ENCODE measurements at regions not wholly inside any gene's neighbourhood (a gene's known extent, or its start where the extent isn't known, plus 50 kb on each side); places are given as distances from the start of the nearest gene placed in this dataset.

DNA sequence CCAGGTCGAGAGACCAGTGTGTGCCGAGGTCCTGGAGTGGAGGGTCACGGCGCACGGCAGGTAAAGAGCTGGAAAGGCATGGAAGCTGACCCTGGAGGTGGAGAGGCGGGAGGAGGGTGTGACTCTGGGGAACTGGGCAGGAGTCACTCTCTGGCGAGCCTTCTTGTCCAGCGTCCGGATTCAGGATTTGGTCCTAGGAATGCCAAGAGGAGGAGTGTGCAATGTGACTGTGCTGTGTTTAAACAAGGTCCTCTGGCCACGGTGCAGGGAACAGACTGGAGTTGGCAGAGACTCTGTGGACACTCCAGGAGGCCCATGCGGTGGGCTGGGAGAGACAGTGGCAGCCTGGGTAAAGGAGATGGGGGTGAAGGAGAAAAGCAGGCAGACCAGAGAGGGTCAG is 64.2 kb upstream of the CASZ1 start:
- Histone ChIP-seq H3K79me2 (replicated peaks; ENCODE audit: insufficient read depth, low read length) (no peaks in the 10 kb centered on the region), H3K4me3 (ENCODE audit: low read length) (no peak overlapping the region), H3F3A (ENCODE audit: insufficient read depth, low read length, poor library complexity, severe bottlenecking) (no peaks in the 10 kb centered on the region), H3K9me3 (ENCODE audit: low read length) (no peaks in the 10 kb centered on the region), H2AFZ (ENCODE audit: low read depth, low read length) (no peak overlapping the region), H3K4me2 (ENCODE audit: low read length) (no peak overlapping the region), H3K27ac (ENCODE audit: low read length) (no peak overlapping the region), H3K9me2 (ENCODE audit: insufficient read depth, low read length) (no peaks in the 10 kb centered on the region), H4K20me1 (ENCODE audit: insufficient read depth) (no peaks in the 10 kb centered on the region), H3K9ac (ENCODE audit: low read length) (no peak overlapping the region), H3K36me3 (ENCODE audit: insufficient read depth, low read length) (no peaks in the 10 kb centered on the region), H3K27me3 (ENCODE audit: insufficient read depth, low read depth, low read length) (no peaks in the 10 kb centered on the region)
- TF ChIP-seq TAF1 (IDR thresholded peaks at IDR 0.05; ENCODE audit: low read depth) (no peak), RAD21 (conservative IDR thresholded peaks at IDR 0.05) (no peak), MXI1 (conservative IDR thresholded peaks at IDR 0.05; ENCODE audit: poor library complexity, severe bottlenecking) (no peak), POLR2AphosphoS5 (IDR thresholded peaks at IDR 0.05) (no peak)
- TF ChIP-seq, protein P1, sequence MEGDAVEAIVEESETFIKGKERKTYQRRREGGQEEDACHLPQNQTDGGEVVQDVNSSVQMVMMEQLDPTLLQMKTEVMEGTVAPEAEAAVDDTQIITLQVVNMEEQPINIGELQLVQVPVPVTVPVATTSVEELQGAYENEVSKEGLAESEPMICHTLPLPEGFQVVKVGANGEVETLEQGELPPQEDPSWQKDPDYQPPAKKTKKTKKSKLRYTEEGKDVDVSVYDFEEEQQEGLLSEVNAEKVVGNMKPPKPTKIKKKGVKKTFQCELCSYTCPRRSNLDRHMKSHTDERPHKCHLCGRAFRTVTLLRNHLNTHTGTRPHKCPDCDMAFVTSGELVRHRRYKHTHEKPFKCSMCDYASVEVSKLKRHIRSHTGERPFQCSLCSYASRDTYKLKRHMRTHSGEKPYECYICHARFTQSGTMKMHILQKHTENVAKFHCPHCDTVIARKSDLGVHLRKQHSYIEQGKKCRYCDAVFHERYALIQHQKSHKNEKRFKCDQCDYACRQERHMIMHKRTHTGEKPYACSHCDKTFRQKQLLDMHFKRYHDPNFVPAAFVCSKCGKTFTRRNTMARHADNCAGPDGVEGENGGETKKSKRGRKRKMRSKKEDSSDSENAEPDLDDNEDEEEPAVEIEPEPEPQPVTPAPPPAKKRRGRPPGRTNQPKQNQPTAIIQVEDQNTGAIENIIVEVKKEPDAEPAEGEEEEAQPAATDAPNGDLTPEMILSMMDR (IDR thresholded peaks at IDR 0.05; ENCODE audit: poor library complexity, severe bottlenecking): no peak

DNA sequence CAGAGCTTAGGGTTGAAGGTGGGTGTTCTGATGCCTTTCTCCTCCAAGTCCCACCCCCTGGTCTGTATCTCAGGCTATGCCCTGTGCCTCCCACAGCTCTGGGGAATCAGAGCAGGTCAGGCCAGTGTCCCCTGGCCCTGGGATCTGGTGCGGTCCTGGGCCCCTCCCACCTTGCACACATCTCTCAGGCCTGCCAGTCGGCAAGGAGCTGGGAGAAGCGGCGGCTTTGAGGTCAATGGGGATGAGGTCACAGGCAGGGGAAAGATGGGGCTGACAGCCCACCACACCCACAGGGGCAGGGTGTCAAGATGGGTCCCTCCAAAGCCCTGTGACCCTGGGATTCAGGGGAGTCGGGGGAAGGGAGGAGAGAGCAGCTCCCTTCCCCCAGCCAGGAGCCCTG is 65.4 kb upstream of the CASZ1 start:
- TF ChIP-seq SMC3 (conservative IDR thresholded peaks at IDR 0.05; ENCODE audit: poor library complexity): no peak
- TF ChIP-seq MXI1 (conservative IDR thresholded peaks at IDR 0.05; ENCODE audit: poor library complexity, severe bottlenecking): no peak
- TF ChIP-seq EZH2 (IDR thresholded peaks at IDR 0.05; ENCODE audit: borderline replicate concordance, insufficient read depth, low read length, poor library complexity, severe bottlenecking): no peak
- TF ChIP-seq TAF1 (IDR thresholded peaks at IDR 0.05; ENCODE audit: low read depth): no peak
- TF ChIP-seq, protein P2, sequence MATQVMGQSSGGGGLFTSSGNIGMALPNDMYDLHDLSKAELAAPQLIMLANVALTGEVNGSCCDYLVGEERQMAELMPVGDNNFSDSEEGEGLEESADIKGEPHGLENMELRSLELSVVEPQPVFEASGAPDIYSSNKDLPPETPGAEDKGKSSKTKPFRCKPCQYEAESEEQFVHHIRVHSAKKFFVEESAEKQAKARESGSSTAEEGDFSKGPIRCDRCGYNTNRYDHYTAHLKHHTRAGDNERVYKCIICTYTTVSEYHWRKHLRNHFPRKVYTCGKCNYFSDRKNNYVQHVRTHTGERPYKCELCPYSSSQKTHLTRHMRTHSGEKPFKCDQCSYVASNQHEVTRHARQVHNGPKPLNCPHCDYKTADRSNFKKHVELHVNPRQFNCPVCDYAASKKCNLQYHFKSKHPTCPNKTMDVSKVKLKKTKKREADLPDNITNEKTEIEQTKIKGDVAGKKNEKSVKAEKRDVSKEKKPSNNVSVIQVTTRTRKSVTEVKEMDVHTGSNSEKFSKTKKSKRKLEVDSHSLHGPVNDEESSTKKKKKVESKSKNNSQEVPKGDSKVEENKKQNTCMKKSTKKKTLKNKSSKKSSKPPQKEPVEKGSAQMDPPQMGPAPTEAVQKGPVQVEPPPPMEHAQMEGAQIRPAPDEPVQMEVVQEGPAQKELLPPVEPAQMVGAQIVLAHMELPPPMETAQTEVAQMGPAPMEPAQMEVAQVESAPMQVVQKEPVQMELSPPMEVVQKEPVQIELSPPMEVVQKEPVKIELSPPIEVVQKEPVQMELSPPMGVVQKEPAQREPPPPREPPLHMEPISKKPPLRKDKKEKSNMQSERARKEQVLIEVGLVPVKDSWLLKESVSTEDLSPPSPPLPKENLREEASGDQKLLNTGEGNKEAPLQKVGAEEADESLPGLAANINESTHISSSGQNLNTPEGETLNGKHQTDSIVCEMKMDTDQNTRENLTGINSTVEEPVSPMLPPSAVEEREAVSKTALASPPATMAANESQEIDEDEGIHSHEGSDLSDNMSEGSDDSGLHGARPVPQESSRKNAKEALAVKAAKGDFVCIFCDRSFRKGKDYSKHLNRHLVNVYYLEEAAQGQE (IDR thresholded peaks at IDR 0.05; ENCODE audit: borderline replicate concordance): no peak
- no peak for TF ChIP-seq POLR2AphosphoS5 (IDR thresholded peaks at IDR 0.05)
- H3K36me3 ChIP-seq (ENCODE audit: insufficient read depth, low read length): no peaks in the 10 kb centered on the region
- H2AFZ ChIP-seq (ENCODE audit: low read depth, low read length): no peak overlapping the region
- no peak overlapping the region for H3K4me3 ChIP-seq (ENCODE audit: low read length)
- no peaks in the 10 kb centered on the region for H3F3A ChIP-seq (ENCODE audit: insufficient read depth, low read length, poor library complexity, severe bottlenecking)
- H3K4me2 ChIP-seq (ENCODE audit: low read length): no peak overlapping the region
- H3K27ac ChIP-seq (ENCODE audit: low read length): no peak overlapping the region
- no peaks in the 10 kb centered on the region for H4K20me1 ChIP-seq (ENCODE audit: insufficient read depth)
- H3K9me2 ChIP-seq (ENCODE audit: insufficient read depth, low read length): no peaks in the 10 kb centered on the region
- H3K79me2 ChIP-seq (replicated peaks; ENCODE audit: insufficient read depth, low read length): no peaks in the 10 kb centered on the region
- no peak overlapping the region for H3K9ac ChIP-seq (ENCODE audit: low read length)
- H3K9me3 ChIP-seq (ENCODE audit: low read length): no peaks in the 10 kb centered on the region
- H3K27me3 ChIP-seq (ENCODE audit: insufficient read depth, low read depth, low read length): no peaks in the 10 kb centered on the region

DNA sequence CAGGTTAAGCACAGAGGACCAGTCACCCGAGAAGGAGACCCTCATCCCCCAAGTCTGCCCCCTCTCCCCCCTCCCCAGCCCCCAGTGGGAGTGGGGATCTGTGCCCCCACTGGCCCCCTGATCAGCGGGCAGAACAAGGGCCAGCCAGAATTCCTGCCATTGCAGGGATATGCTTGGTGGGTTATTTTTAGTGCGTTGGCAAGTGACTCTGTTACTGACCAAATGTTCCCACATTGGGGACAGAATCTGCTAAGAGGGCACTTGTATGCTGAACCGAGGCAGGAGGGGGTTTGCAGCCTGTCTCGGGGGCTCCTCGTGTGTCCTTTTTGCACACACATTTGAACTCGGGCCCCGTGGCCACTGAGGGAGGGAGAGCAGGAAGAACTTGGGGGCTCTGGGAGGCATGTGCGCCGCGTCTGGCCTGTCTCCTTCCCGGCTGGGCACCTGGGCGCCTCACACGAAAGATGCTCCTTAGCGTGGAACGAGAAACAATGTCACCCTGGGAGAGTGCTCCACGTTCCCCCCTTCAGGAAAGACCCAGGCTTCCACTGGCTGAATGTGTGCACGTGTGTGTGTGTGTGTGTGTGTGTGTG is 66.4 kb upstream of the CASZ1 start:
- Histone ChIP-seq H3K9me3 (ENCODE audit: low read length) (no peaks in the 10 kb centered on the region), H3K79me2 (replicated peaks; ENCODE audit: insufficient read depth, low read length) (no peaks in the 10 kb centered on the region), H3K4me3 (ENCODE audit: low read length) (no peak overlapping the region), H4K20me1 (ENCODE audit: insufficient read depth) (no peaks in the 10 kb centered on the region), H3F3A (ENCODE audit: insufficient read depth, low read length, poor library complexity, severe bottlenecking) (no peaks in the 10 kb centered on the region), H3K36me3 (ENCODE audit: insufficient read depth, low read length) (no peaks in the 10 kb centered on the region), H3K27me3 (ENCODE audit: insufficient read depth, low read depth, low read length) (no peaks in the 10 kb centered on the region), H2AFZ (ENCODE audit: low read depth, low read length) (no peak overlapping the region), H3K9me2 (ENCODE audit: insufficient read depth, low read length) (no peaks in the 10 kb centered on the region), H3K4me2 (ENCODE audit: low read length) (no peak overlapping the region), H3K9ac (ENCODE audit: low read length) (no peak overlapping the region), H3K27ac (ENCODE audit: low read length) (no peak overlapping the region)
- TF ChIP-seq RAD21 (conservative IDR thresholded peaks at IDR 0.05) (no peak), SMC3 (conservative IDR thresholded peaks at IDR 0.05; ENCODE audit: poor library complexity) (no peak), MXI1 (conservative IDR thresholded peaks at IDR 0.05; ENCODE audit: poor library complexity, severe bottlenecking) (no peak), TAF1 (IDR thresholded peaks at IDR 0.05; ENCODE audit: low read depth) (no peak), EZH2 (IDR thresholded peaks at IDR 0.05; ENCODE audit: borderline replicate concordance, insufficient read depth, low read length, poor library complexity, severe bottlenecking) (no peak), POLR2AphosphoS5 (IDR thresholded peaks at IDR 0.05) (no peak), EP300 (conservative IDR thresholded peaks at IDR 0.05; ENCODE audit: poor library complexity, severe bottlenecking) (no peak)
- TF ChIP-seq, protein P1 (IDR thresholded peaks at IDR 0.05; ENCODE audit: poor library complexity, severe bottlenecking): no peak
- TF ChIP-seq, protein P2 (IDR thresholded peaks at IDR 0.05; ENCODE audit: borderline replicate concordance): no peak
